Keratinocyte (primary cell): ENCODE measurements at regions not wholly inside any gene's neighbourhood (a gene's known extent, or its start where the extent isn't known, plus 50 kb on each side); places are given as distances from the start of the nearest gene placed in this dataset.

Experiments used
- DNase-seq: peaks from one replicate; pipeline ENCODE4 v3.0.0-alpha.2; 2011; ENCODE audit warnings: low read depth, missing footprints, low spot score
- FAIRE-seq: peaks from 2 replicates; lab custom pipeline; 2011; peaks lifted over from hg19 to GRCh38; lab: Jason Lieb, UNC
- H2AFZ ChIP-seq: 2 replicates; pipeline ENCODE4 v1.6.0; 2012; ENCODE audit warnings: low read length, control low read depth, inconsistent platforms; ENCODE audit not compliant: control insufficient read depth
- H3K27ac ChIP-seq: 2 replicates; pipeline ENCODE4 v1.5.1; 2011; ENCODE audit warnings: low read length; ENCODE audit not compliant: control insufficient read depth, insufficient read depth
- H3K27me3 ChIP-seq: 3 replicates; pipeline ENCODE4 v1.6.0; 2011; ENCODE audit warnings: low read length; ENCODE audit not compliant: control insufficient read depth, insufficient read depth; ENCODE audit errors: extremely low read depth
- H3K36me3 ChIP-seq, 2 experiments: 2 replicates in 1 of 2; 3 replicates in 1 of 2; pipeline ENCODE4 v1.5.1; 2011; ENCODE audit warnings: low read length in 2 of 2, mild to moderate bottlenecking in 1 of 2; ENCODE audit not compliant: control insufficient read depth in 2 of 2, insufficient read depth in 2 of 2; ENCODE audit errors: extremely low read depth in 1 of 2
- H3K4me1 ChIP-seq: 3 replicates; pipeline ENCODE4 v1.5.1; 2011; ENCODE audit warnings: low read length; ENCODE audit not compliant: control insufficient read depth, insufficient read depth; ENCODE audit errors: extremely low read depth
- H3K4me2 ChIP-seq: 3 replicates; pipeline ENCODE4 v1.6.0; 2011; ENCODE audit warnings: low read depth, low read length; ENCODE audit not compliant: control insufficient read depth, insufficient read depth; ENCODE audit errors: extremely low read depth
- H3K4me3 ChIP-seq, 3 experiments: fragments of 200-600 bp in 1 of 3; sonication (generic) in 1 of 3; 2 replicates in 2 of 3; 3 replicates in 1 of 3; pipeline ENCODE4 v1.5.1; 2011 to 2016; ENCODE audit warnings: low read length in 3 of 3, mild to moderate bottlenecking in 3 of 3, control low read depth in 2 of 3, inconsistent platforms in 1 of 3, low read depth in 1 of 3, mixed read lengths in 1 of 3, mixed run types in 1 of 3, moderate library complexity in 1 of 3; ENCODE audit not compliant: control insufficient read depth in 2 of 3, insufficient read depth in 2 of 3; ENCODE audit errors: extremely low read depth in 1 of 3
- H3K79me2 ChIP-seq: 2 replicates; pipeline ENCODE4 v1.6.0; 2012; ENCODE audit warnings: low read length; ENCODE audit not compliant: control insufficient read depth, insufficient read depth
- H3K9ac ChIP-seq: 3 replicates; pipeline ENCODE4 v1.6.0; 2011; ENCODE audit warnings: low read length; ENCODE audit not compliant: control insufficient read depth, insufficient read depth; ENCODE audit errors: extremely low read depth
- H3K9me1 ChIP-seq: 3 replicates; pipeline ENCODE4 v1.6.0; 2011; ENCODE audit warnings: low read length; ENCODE audit not compliant: control insufficient read depth, insufficient read depth; ENCODE audit errors: extremely low read depth
- H3K9me3 ChIP-seq: 2 replicates; pipeline ENCODE4 v1.5.1; 2012; ENCODE audit warnings: low read depth, low read length; ENCODE audit not compliant: control insufficient read depth
- H4K20me1 ChIP-seq: 3 replicates; pipeline ENCODE4 v1.6.0; 2011; ENCODE audit warnings: low read length; ENCODE audit not compliant: control insufficient read depth, insufficient read depth; ENCODE audit errors: extremely low read depth
- CTCF ChIP-seq, 3 experiments: IDR thresholded peaks in 1 of 3; conservative IDR thresholded peaks in 1 of 3; optimal IDR thresholded peaks in 1 of 3; 2 replicates in 2 of 3; 3 replicates in 1 of 3; pipeline versions ENCODE3 to v1.5.1; 2011; ENCODE audit warnings: low read length in 3 of 3, mild to moderate bottlenecking in 3 of 3, moderate library complexity in 2 of 3, control low read depth in 1 of 3, inconsistent platforms in 1 of 3; ENCODE audit not compliant: insufficient read depth in 2 of 3; ENCODE audit errors: extremely low read depth in 1 of 3
- EZH2 ChIP-seq: IDR thresholded peaks from one replicate; pipeline ENCODE4 v1.6.1; 2012; ENCODE audit warnings: inconsistent platforms, mild to moderate bottlenecking, low read length, moderate library complexity
- dilution Hi-C: fragments of 300-500 bp; cut with MboI; formaldehyde crosslinking; loops from one replicate; pipeline ENCODE4 v1.7.0; 2020; ENCODE audit warnings: low sequenced_read_pairs; ENCODE audit not compliant: extremely low pct_ligation_motif_present

GRCh38 chr3:88584451-88584850, 434.7 kb downstream of the C3orf38 start:
- H3K9me3 ChIP-seq: no peaks in the 10 kb centered on the region

DNA sequence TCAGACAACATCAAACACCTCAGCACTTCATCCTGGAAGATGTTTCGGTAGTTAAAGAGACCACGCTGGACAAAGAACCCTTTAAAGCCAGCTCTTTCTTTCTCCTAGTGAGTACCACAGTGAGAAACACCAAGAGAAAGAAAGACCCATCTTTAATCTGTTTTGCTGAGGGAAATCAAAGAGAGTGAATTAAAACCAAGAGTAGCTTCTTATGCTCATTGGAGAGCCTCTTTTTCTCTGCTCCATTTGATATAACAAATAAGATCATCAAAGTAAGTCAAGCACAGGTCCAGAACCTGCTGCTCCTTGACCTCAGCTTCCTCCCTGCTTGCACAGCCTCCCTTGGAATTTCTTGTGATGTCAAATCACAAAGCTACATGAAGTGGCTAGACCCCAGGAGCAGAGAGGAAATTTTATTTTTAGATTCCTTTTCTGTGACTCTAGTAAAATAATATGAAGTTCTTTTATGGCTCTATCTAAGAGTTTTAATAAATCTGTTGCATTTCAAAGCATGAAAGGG, 436.4 kb downstream of the C3orf38 start:
- no peaks in the 10 kb centered on the region for H3K79me2 ChIP-seq
- no peaks in the 10 kb centered on the region for H4K20me1 ChIP-seq
- TF ChIP-seq EZH2 (no peak), CTCF (optimal IDR thresholded peaks at IDR 0.05 in 1 of 3, IDR thresholded peaks at IDR 0.05 in 1 of 3, conservative IDR thresholded peaks at IDR 0.05 in 1 of 3; ENCODE audit: extremely low read depth in 1 of 3, insufficient read depth in 2 of 3, low read length in 3 of 3) (no peak)
- H2AFZ ChIP-seq: no peak overlapping the region
- no peak overlapping the region for H3K4me3 ChIP-seq
- H3K9me1 ChIP-seq: no peaks in the 10 kb centered on the region
- H3K9me3 ChIP-seq: no peaks in the 10 kb centered on the region
- H3K27ac ChIP-seq: no peak overlapping the region
- FAIRE-seq (no peak), DNase-seq (no peak)
- H3K4me2 ChIP-seq: no peak overlapping the region
- dilution Hi-C loops: no loop called here
- H3K9ac ChIP-seq: no peak overlapping the region
- no peaks in the 10 kb centered on the region for H3K27me3 ChIP-seq
- H3K4me1 ChIP-seq: no peaks in the 10 kb centered on the region
- H3K36me3 ChIP-seq: no peaks in the 10 kb centered on the region

More at GRCh38 chr3:88584451-88584850, 434.7 kb downstream of the C3orf38 start:
- Histone ChIP-seq H4K20me1 (no peaks in the 10 kb centered on the region), H3K9me1 (no peaks in the 10 kb centered on the region), H3K27ac (no peak overlapping the region), H2AFZ (no peak overlapping the region), H3K79me2 (no peaks in the 10 kb centered on the region), H3K9ac (no peak overlapping the region), H3K27me3 (no peaks in the 10 kb centered on the region), H3K4me2 (no peak overlapping the region), H3K4me1 (no peaks in the 10 kb centered on the region), H3K36me3 (no peaks in the 10 kb centered on the region), H3K4me3 (no peak overlapping the region)
- DNase-seq (no peak), FAIRE-seq (no peak)
- dilution Hi-C loops: no loop called here
- TF ChIP-seq CTCF (optimal IDR thresholded peaks at IDR 0.05 in 1 of 3, IDR thresholded peaks at IDR 0.05 in 1 of 3, conservative IDR thresholded peaks at IDR 0.05 in 1 of 3; ENCODE audit: extremely low read depth in 1 of 3, insufficient read depth in 2 of 3, low read length in 3 of 3): no peak
- no peak for TF ChIP-seq EZH2
